ENCODE measurements at regions not wholly inside any gene's neighbourhood (a gene's known extent, or its start where the extent isn't known, plus 50 kb on each side); places are given as distances from the start of the nearest gene placed in this dataset.

DNA sequence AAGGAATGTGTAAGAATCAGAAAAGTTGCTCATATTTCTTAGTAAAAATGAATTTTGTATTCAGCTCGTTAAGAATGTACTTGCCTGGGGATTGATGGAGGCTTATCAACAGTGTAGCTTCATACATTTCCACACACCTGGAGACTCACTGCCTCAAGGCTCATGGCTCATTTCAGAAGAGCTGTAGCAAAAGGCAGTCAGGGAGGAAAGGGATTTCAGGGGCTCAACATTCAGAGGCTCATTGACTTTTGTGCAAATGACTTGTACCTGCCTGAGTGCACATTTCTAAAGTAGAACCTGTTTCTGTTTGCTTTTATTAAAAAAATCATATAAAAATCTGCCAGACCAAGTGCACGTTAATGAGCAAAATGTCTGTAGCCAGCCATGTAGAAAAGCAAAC lies 304.4 kb downstream of the KCNS3 start:
- no peaks in the 10 kb centered on the region for H3K36me3 ChIP-seq (ENCODE audit: control insufficient read depth, insufficient read depth, low read length)
- no peaks in the 10 kb centered on the region for H3K27me3 ChIP-seq (ENCODE audit: control insufficient read depth, insufficient read depth, low read length)
- POLR2A ChIA-PET = no interaction called here
- no peak for DNase-seq (ENCODE audit: low read depth)
- H3K4me3 ChIP-seq (ENCODE audit: low read depth, low read length) = no peak overlapping the region
- TF ChIP-seq, protein P1, sequence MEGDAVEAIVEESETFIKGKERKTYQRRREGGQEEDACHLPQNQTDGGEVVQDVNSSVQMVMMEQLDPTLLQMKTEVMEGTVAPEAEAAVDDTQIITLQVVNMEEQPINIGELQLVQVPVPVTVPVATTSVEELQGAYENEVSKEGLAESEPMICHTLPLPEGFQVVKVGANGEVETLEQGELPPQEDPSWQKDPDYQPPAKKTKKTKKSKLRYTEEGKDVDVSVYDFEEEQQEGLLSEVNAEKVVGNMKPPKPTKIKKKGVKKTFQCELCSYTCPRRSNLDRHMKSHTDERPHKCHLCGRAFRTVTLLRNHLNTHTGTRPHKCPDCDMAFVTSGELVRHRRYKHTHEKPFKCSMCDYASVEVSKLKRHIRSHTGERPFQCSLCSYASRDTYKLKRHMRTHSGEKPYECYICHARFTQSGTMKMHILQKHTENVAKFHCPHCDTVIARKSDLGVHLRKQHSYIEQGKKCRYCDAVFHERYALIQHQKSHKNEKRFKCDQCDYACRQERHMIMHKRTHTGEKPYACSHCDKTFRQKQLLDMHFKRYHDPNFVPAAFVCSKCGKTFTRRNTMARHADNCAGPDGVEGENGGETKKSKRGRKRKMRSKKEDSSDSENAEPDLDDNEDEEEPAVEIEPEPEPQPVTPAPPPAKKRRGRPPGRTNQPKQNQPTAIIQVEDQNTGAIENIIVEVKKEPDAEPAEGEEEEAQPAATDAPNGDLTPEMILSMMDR (IDR thresholded peaks at IDR 0.05; ENCODE audit: insufficient read depth, low read depth, low read length) = no peak
- CTCF ChIA-PET = interaction anchor here (0.9 to 1.6 kb wide), 2 partner anchors 194 to 352 kb away, joined by 4 read pairs; no protein-coding TSS in a partner anchor

DNA sequence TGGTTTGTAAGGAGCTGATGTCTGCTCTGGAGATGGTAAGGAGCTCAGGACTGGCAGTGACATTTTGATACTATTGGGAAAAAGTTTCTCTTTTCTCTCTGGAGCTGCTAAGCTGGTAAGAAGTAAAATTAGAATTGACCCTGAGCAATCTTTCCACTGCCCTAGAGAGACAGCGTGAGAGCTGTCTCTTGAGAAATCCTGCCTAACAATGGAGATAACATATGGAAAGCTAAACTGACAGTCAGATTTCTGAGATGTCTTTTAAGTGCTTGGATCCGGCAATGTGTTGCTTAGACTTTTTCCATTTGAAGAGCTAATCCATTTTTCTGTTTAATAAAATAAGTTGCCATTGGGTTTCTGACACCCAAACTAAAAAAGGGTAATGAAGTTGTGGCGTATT lies 302.4 kb downstream of the KCNS3 start:
- POLR2A ChIA-PET = no interaction called here
- TF ChIP-seq, protein P1 (IDR thresholded peaks at IDR 0.05; ENCODE audit: insufficient read depth, low read depth, low read length) = no peak

DNA sequence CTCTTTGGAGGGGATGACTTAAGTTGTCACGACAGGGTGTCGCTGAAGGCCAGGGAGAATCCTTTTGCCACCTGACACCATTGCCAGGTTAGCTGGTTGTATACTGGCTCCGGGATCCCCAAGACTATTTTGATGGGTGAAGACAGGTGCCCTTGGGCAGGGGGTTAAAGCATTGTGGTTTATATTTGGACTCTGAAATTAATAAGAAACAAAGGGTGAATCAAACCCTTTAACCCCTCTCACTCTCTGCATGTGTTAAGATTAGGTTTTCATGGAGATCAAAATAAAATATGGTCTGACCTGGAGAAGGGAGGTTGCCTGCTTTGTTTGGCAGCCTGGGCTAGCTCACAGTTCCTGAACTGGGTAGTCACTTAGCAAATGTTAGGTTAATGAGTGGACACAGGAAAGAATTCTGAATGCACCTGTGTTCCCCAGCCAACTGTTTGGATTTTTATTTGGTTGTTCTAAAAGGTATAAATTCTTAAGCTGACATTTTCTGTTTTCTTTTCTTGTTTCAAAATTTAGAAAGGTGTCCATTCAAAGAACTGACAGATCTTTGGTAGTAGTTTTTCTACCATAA lies 301.7 kb downstream of the KCNS3 start:
- no peak overlapping the region for H3K4me3 ChIP-seq (ENCODE audit: low read depth, low read length)
- no peaks in the 10 kb centered on the region for H3K36me3 ChIP-seq (ENCODE audit: control insufficient read depth, insufficient read depth, low read length)
- POLR2A ChIA-PET = no interaction called here
- TF ChIP-seq, protein P1 (IDR thresholded peaks at IDR 0.05; ENCODE audit: insufficient read depth, low read depth, low read length) = no peak
- H3K27me3 ChIP-seq (ENCODE audit: control insufficient read depth, insufficient read depth, low read length) = no peaks in the 10 kb centered on the region
- CTCF ChIA-PET = interaction anchor here (0.6 to 2.3 kb wide), 6 partner anchors 8 to 349 kb away, joined by 3 to 11 read pairs (median 7); no protein-coding TSS in a partner anchor
- no peak for DNase-seq (ENCODE audit: low read depth)

More for the DNA sequence above, 302.4 kb downstream of the KCNS3 start:
- Histone ChIP-seq H3K36me3 (ENCODE audit: control insufficient read depth, insufficient read depth, low read length) (no peaks in the 10 kb centered on the region), H3K4me3 (ENCODE audit: low read depth, low read length) (no peak overlapping the region), H3K27me3 (ENCODE audit: control insufficient read depth, insufficient read depth, low read length) (no peaks in the 10 kb centered on the region)
- CTCF ChIA-PET = interaction anchor here (0.6 to 2.2 kb wide), 6 partner anchors 9 to 350 kb away, joined by 3 to 10 read pairs (median 4); no protein-coding TSS in a partner anchor
- no peak for DNase-seq (ENCODE audit: low read depth)

- DNase-seq (ENCODE audit: low read depth) = no peak
- CTCF ChIA-PET = interaction anchor here (0.7 to 3.2 kb wide), 11 partner anchors 18 to 459 kb away, joined by 3 to 11 read pairs (median 3); no protein-coding TSS in a partner anchor
- Histone ChIP-seq H3K36me3 (ENCODE audit: control insufficient read depth, insufficient read depth, low read length) (no peaks in the 10 kb centered on the region), H3K4me3 (ENCODE audit: low read depth, low read length) (no peak overlapping the region), H3K27me3 (ENCODE audit: control insufficient read depth, insufficient read depth, low read length) (no peaks in the 10 kb centered on the region)
- TF ChIP-seq, protein P1 (IDR thresholded peaks at IDR 0.05; ENCODE audit: insufficient read depth, low read depth, low read length) = peak; percentile 70
- POLR2A ChIA-PET = no interaction called here
Measured at GRCh38 chr2:18178736-18179349, 300.4 kb downstream of the KCNS3 start.

GRCh38 chr2:18176679-18177215 lies 298.3 kb downstream of the KCNS3 start:
- no peaks in the 10 kb centered on the region for H3K36me3 ChIP-seq (ENCODE audit: control insufficient read depth, insufficient read depth, low read length)
- ChIA-PET CTCF (interaction anchor here (0.7 to 3.2 kb wide), 5 partner anchors 27 to 326 kb away, joined by 3 to 11 read pairs (median 4); no protein-coding TSS in a partner anchor), POLR2A (no interaction called here)
- DNase-seq (ENCODE audit: low read depth) = no peak
- H3K4me3 ChIP-seq (ENCODE audit: low read depth, low read length) = no peak overlapping the region
- TF ChIP-seq, protein P1 (IDR thresholded peaks at IDR 0.05; ENCODE audit: insufficient read depth, low read depth, low read length) = no peak
- H3K27me3 ChIP-seq (ENCODE audit: control insufficient read depth, insufficient read depth, low read length) = no peaks in the 10 kb centered on the region

Data from BJ (cell line).